ENCODE measurements at regions not wholly inside any gene's neighbourhood (a gene's known extent, or its start where the extent isn't known, plus 50 kb on each side); places are given as distances from the start of the nearest gene placed in this dataset.

GRCh38 chr6:28758046-28758817 is 165.6 kb downstream of the TRIM27 start:
- H3K27ac Mint-ChIP-seq (ENCODE audit: unreplicated experiment): peak overlapping the region; percentile 56
- H3K79me2 ChIP-seq (ENCODE audit: insufficient read depth, low read length): no peaks in the 10 kb centered on the region
- no peak overlapping the region for H3K27ac ChIP-seq (ENCODE audit: low read depth, low read length)
- DNase-seq (ENCODE audit: low read depth) (peak; percentile 22), FAIRE-seq (no peak)
- peak overlapping the region; percentile 22 for H3K4me3 ChIP-seq (ENCODE audit: insufficient read depth, low read depth, low read length)
- H3K4me2 ChIP-seq (ENCODE audit: low read length): peak overlapping the region; percentile 72
- peaks cover 37% of the 10 kb centered on the region for H3K27me3 Mint-ChIP-seq (ENCODE audit: low read depth, unreplicated experiment)
- H3K36me3 ChIP-seq (ENCODE audit: insufficient read depth, low read length): no peaks in the 10 kb centered on the region
- no peaks in the 10 kb centered on the region for H3K9me3 ChIP-seq (ENCODE audit: insufficient read depth, low read depth, low read length)
- peak overlapping the region; percentile 82 for H3K4me3 Mint-ChIP-seq (ENCODE audit: unreplicated experiment)
- H2AFZ ChIP-seq (ENCODE audit: low read depth, low read length): no peak overlapping the region
- H3K9ac ChIP-seq (ENCODE audit: low read length): no peak overlapping the region
- H3K4me1 Mint-ChIP-seq (ENCODE audit: low read depth, unreplicated experiment): no peaks in the 10 kb centered on the region
- no peak for TF ChIP-seq EZH2 (IDR thresholded peaks at IDR 0.05; ENCODE audit: insufficient read depth, low read length)
- TF ChIP-seq CTCF (IDR thresholded peaks at IDR 0.05; ENCODE audit: insufficient read depth, low read depth, low read length): no peak
- H4K20me1 ChIP-seq (ENCODE audit: insufficient read depth, low read length): no peaks in the 10 kb centered on the region
- H3K9me3 Mint-ChIP-seq (ENCODE audit: unreplicated experiment): no peaks in the 10 kb centered on the region
- H3K27me3 ChIP-seq (ENCODE audit: insufficient read depth, low read length): peaks cover 2% of the 10 kb centered on the region
- H3K36me3 Mint-ChIP-seq (ENCODE audit: low read depth, unreplicated experiment): no peaks in the 10 kb centered on the region
- H3K4me1 ChIP-seq (ENCODE audit: insufficient read depth, low read length): no peaks in the 10 kb centered on the region

- Histone ChIP-seq H3K27ac (ENCODE audit: low read depth, low read length) (no peak overlapping the region), H3K27me3 (ENCODE audit: insufficient read depth, low read length) (peaks cover 4% of the 10 kb centered on the region), H2AFZ (ENCODE audit: low read depth, low read length) (no peak overlapping the region), H3K79me2 (ENCODE audit: insufficient read depth, low read length) (no peaks in the 10 kb centered on the region), H3K4me1 (ENCODE audit: insufficient read depth, low read length) (no peaks in the 10 kb centered on the region), H3K9ac (ENCODE audit: low read length) (no peak overlapping the region), H4K20me1 (ENCODE audit: insufficient read depth, low read length) (no peaks in the 10 kb centered on the region), H3K9me3 (ENCODE audit: insufficient read depth, low read depth, low read length) (no peaks in the 10 kb centered on the region), H3K36me3 (ENCODE audit: insufficient read depth, low read length) (no peaks in the 10 kb centered on the region), H3K4me3 (ENCODE audit: insufficient read depth, low read depth, low read length) (no peak overlapping the region), H3K4me2 (ENCODE audit: low read length) (peak overlapping the region; percentile 72)
- Mint-ChIP-seq H3K4me3 (ENCODE audit: unreplicated experiment) (peak overlapping the region; percentile 82), H3K9me3 (ENCODE audit: unreplicated experiment) (no peaks in the 10 kb centered on the region), H3K4me1 (ENCODE audit: low read depth, unreplicated experiment) (no peaks in the 10 kb centered on the region), H3K27ac (ENCODE audit: unreplicated experiment) (no peak overlapping the region), H3K27me3 (ENCODE audit: low read depth, unreplicated experiment) (peaks cover 43% of the 10 kb centered on the region), H3K36me3 (ENCODE audit: low read depth, unreplicated experiment) (no peaks in the 10 kb centered on the region)
- FAIRE-seq (no peak), DNase-seq (ENCODE audit: low read depth) (no peak)
- TF ChIP-seq CTCF (IDR thresholded peaks at IDR 0.05; ENCODE audit: insufficient read depth, low read depth, low read length) (no peak), EZH2 (IDR thresholded peaks at IDR 0.05; ENCODE audit: insufficient read depth, low read length) (no peak)
These were observed 165.0 kb downstream of the TRIM27 start for GRCh38 chr6:28758818-28759235.
